GM23338 (cell line): ENCODE measurements at regions not wholly inside any gene's neighbourhood (a gene's known extent, or its start where the extent isn't known, plus 50 kb on each side); places are given as distances from the start of the nearest gene placed in this dataset.

ENCODE experiments used
- EZH2 ChIP-seq: fragments of 200-600 bp; sonication (generic); IDR thresholded peaks from one replicate; pipeline ENCODE4 v1.8.0; 2017; ENCODE audit warnings: antibody characterized with exemption, mild to moderate bottlenecking, low read depth; ENCODE audit not compliant: unreplicated experiment
- POLR2AphosphoS5 ChIP-seq: IDR thresholded peaks from 2 replicates; pipeline ENCODE4 v1.6.1; 2016; ENCODE audit warnings: antibody characterized with exemption, low read depth
- STAT1 ChIP-seq: IDR thresholded peaks from one replicate; pipeline ENCODE4 v1.6.1; 2016; ENCODE audit warnings: antibody characterized with exemption; ENCODE audit not compliant: unreplicated experiment
- ZNF331 ChIP-seq: fragments of 250-450 bp; sonication (Bioruptor Pico); IDR thresholded peaks from 2 replicates; pipeline ENCODE4 v1.5.0; 2020; ENCODE audit warnings: low read depth, mild to moderate bottlenecking, moderate library complexity
- TF ChIP-seq, protein P1 (sequence below), 2 experiments: fragments of 200-600 bp in 1 of 2; sonication (generic) in 1 of 2; conservative IDR thresholded peaks; 2 replicates each; pipeline versions ENCODE4 v1.5.1 to v1.6.1; 2016 to 2017; ENCODE audit warnings: antibody characterized with exemption in 2 of 2, low read depth in 2 of 2, mild to moderate bottlenecking in 2 of 2, moderate library complexity in 1 of 2
- TF ChIP-seq, protein P2 (sequence below): IDR thresholded peaks from one replicate; pipeline ENCODE4 v1.6.1; 2018; ENCODE audit warnings: antibody characterized with exemption; ENCODE audit not compliant: unreplicated experiment

DNA sequence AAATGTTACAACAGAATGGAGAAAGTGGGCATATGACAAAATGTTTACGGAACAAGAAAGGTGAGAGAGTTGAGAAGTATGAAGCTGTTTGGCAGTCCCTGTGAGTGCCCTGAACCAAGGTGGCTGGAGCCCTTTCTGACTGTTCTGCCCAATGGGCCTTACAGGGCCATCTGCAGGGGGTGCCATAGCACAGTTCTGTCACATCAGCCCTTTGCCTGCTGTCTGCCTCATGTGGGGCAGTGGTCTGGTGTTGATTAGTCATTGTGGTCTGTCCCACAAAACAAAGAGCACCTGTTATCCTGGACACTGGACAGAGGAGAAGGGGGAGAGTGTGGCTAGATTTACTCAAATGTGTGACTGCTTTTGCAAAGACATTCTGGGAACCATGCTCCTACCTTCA is 51.5 kb upstream of the OSBPL3 start:
- TF ChIP-seq, protein P1, sequence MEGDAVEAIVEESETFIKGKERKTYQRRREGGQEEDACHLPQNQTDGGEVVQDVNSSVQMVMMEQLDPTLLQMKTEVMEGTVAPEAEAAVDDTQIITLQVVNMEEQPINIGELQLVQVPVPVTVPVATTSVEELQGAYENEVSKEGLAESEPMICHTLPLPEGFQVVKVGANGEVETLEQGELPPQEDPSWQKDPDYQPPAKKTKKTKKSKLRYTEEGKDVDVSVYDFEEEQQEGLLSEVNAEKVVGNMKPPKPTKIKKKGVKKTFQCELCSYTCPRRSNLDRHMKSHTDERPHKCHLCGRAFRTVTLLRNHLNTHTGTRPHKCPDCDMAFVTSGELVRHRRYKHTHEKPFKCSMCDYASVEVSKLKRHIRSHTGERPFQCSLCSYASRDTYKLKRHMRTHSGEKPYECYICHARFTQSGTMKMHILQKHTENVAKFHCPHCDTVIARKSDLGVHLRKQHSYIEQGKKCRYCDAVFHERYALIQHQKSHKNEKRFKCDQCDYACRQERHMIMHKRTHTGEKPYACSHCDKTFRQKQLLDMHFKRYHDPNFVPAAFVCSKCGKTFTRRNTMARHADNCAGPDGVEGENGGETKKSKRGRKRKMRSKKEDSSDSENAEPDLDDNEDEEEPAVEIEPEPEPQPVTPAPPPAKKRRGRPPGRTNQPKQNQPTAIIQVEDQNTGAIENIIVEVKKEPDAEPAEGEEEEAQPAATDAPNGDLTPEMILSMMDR (conservative IDR thresholded peaks at IDR 0.05; ENCODE audit: low read depth in 2 of 2), result peak in 1 of 2 experiments; percentile 61; a peak in 2 of 4 replicates
- TF ChIP-seq ZNF331 (no peak), POLR2AphosphoS5 (no peak), EZH2 (no peak), STAT1 (no peak)
- TF ChIP-seq, protein P2, sequence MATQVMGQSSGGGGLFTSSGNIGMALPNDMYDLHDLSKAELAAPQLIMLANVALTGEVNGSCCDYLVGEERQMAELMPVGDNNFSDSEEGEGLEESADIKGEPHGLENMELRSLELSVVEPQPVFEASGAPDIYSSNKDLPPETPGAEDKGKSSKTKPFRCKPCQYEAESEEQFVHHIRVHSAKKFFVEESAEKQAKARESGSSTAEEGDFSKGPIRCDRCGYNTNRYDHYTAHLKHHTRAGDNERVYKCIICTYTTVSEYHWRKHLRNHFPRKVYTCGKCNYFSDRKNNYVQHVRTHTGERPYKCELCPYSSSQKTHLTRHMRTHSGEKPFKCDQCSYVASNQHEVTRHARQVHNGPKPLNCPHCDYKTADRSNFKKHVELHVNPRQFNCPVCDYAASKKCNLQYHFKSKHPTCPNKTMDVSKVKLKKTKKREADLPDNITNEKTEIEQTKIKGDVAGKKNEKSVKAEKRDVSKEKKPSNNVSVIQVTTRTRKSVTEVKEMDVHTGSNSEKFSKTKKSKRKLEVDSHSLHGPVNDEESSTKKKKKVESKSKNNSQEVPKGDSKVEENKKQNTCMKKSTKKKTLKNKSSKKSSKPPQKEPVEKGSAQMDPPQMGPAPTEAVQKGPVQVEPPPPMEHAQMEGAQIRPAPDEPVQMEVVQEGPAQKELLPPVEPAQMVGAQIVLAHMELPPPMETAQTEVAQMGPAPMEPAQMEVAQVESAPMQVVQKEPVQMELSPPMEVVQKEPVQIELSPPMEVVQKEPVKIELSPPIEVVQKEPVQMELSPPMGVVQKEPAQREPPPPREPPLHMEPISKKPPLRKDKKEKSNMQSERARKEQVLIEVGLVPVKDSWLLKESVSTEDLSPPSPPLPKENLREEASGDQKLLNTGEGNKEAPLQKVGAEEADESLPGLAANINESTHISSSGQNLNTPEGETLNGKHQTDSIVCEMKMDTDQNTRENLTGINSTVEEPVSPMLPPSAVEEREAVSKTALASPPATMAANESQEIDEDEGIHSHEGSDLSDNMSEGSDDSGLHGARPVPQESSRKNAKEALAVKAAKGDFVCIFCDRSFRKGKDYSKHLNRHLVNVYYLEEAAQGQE, result no peak
